Endodermal cell (in vitro differentiated cells): ENCODE measurements at regions not wholly inside any gene's neighbourhood (a gene's known extent, or its start where the extent isn't known, plus 50 kb on each side); places are given as distances from the start of the nearest gene placed in this dataset.
A peak's percentile ranks its signal among the peaks of the same experiment; 100 is the strongest.

Experiments
- DNase-seq: peaks from one replicate; pipeline ENCODE4 v3.0.0-alpha.2; 2017
- H3K27ac ChIP-seq: 2 replicates; pipeline ENCODE4 v1.5.1; 2013; ENCODE audit warnings: mild to moderate bottlenecking, low read depth, low read length, moderate library complexity
- H3K27me3 ChIP-seq: 2 replicates; pipeline ENCODE4 v1.6.1; 2013; ENCODE audit warnings: mild to moderate bottlenecking, low read length, moderate library complexity; ENCODE audit not compliant: insufficient read depth, control insufficient read depth, poor library complexity, severe bottlenecking
- H3K36me3 ChIP-seq: 2 replicates; pipeline ENCODE4 v1.7.0; 2013; ENCODE audit warnings: mild to moderate bottlenecking, low read length, moderate library complexity; ENCODE audit not compliant: control insufficient read depth, insufficient read depth
- H3K4me1 ChIP-seq: one replicate; pipeline ENCODE4 v1.7.0; 2013; ENCODE audit warnings: low read length; ENCODE audit not compliant: control insufficient read depth, insufficient read depth
- H3K4me3 ChIP-seq: 2 replicates; pipeline ENCODE4 v1.5.1; 2013; ENCODE audit warnings: mild to moderate bottlenecking, low read length, moderate library complexity
- H3K9ac ChIP-seq: 2 replicates; pipeline ENCODE4 v1.6.1; 2013; ENCODE audit warnings: mild to moderate bottlenecking, low read length, moderate library complexity; ENCODE audit not compliant: poor library complexity, severe bottlenecking; ENCODE audit errors: extremely low read depth
- H3K9me3 ChIP-seq: 2 replicates; pipeline ENCODE4 v1.6.1; 2013; ENCODE audit warnings: mild to moderate bottlenecking, low read length, moderate library complexity; ENCODE audit not compliant: control insufficient read depth
- H3K27ac Mint-ChIP-seq: 2 replicates; pipeline ENCODE4 v1.8.0; 2020; ENCODE audit warnings: mixed read lengths
- H3K27me3 Mint-ChIP-seq: 2 replicates; pipeline ENCODE4 v1.8.0; 2021; ENCODE audit warnings: mild to moderate bottlenecking, mixed read lengths; ENCODE audit not compliant: insufficient read depth
- H3K36me3 Mint-ChIP-seq: 2 replicates; pipeline ENCODE4 v1.8.0; 2020; ENCODE audit warnings: low read depth, mixed read lengths
- H3K4me1 Mint-ChIP-seq: 2 replicates; pipeline ENCODE4 v1.8.0; 2020; ENCODE audit warnings: mixed read lengths
- H3K4me3 Mint-ChIP-seq: 2 replicates; pipeline ENCODE4 v1.8.0; 2020; ENCODE audit warnings: mild to moderate bottlenecking, moderate library complexity, mixed read lengths
- H3K9me3 Mint-ChIP-seq: 2 replicates; pipeline ENCODE4 v1.8.0; 2020; ENCODE audit warnings: mild to moderate bottlenecking, mixed read lengths
- WGBS, 2 experiments: methylation state at CpG; one replicate each; pipeline versions ENCODE4 v1.1.5 to v1.1.7; 2013; ENCODE audit warnings: missing lambda C conversion rate in 2 of 2, mixed read lengths in 1 of 2; ENCODE audit not compliant: insufficient coverage in 1 of 2, insufficient read length in 1 of 2; 5-methylcytosine and 5-hydroxymethylcytosine counted together
- TF ChIP-seq, protein P1 (sequence below): fragments of 200-600 bp; sonication (generic); conservative IDR thresholded peaks from 2 replicates; pipeline ENCODE4 v1.5.0; 2021; ENCODE audit warnings: antibody characterized with exemption, mild to moderate bottlenecking

DNA sequence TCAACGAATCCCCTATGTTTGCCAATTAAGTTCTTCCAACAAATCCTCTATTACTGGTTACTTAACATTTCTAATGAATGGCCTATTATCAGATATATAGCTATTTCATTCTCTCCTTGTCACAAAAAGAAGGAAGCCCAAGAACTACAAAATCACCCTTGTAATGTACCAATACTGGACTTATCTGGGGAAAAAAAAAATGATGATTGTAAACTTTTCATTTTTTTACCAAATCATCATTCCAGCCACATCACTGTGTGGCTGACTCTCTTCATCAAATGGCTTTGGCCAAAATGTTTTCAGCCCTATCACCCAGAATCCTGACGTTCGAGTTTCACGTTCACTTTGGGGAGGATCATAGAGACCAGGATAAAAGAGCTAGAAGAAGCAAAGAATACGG, 216.7 kb downstream of the ACTL7B start:
- no peak overlapping the region for H3K9ac ChIP-seq
- H3K4me3 Mint-ChIP-seq = no peak overlapping the region
- WGBS, 2 experiments = 86 to 89% methylated on average over 4 to 5 of the region's 5 CpGs
- peaks cover 14% of the 10 kb centered on the region for H3K4me1 Mint-ChIP-seq
- H3K27me3 Mint-ChIP-seq = no peaks in the 10 kb centered on the region
- no peak overlapping the region for H3K27ac ChIP-seq
- peaks cover 4% of the 10 kb centered on the region for H3K27me3 ChIP-seq
- no peaks in the 10 kb centered on the region for H3K9me3 ChIP-seq
- no peaks in the 10 kb centered on the region for H3K4me1 ChIP-seq
- no peaks in the 10 kb centered on the region for H3K9me3 Mint-ChIP-seq
- no peak overlapping the region for H3K27ac Mint-ChIP-seq
- no peaks in the 10 kb centered on the region for H3K36me3 ChIP-seq
- DNase-seq = no peak
- TF ChIP-seq, protein P1, sequence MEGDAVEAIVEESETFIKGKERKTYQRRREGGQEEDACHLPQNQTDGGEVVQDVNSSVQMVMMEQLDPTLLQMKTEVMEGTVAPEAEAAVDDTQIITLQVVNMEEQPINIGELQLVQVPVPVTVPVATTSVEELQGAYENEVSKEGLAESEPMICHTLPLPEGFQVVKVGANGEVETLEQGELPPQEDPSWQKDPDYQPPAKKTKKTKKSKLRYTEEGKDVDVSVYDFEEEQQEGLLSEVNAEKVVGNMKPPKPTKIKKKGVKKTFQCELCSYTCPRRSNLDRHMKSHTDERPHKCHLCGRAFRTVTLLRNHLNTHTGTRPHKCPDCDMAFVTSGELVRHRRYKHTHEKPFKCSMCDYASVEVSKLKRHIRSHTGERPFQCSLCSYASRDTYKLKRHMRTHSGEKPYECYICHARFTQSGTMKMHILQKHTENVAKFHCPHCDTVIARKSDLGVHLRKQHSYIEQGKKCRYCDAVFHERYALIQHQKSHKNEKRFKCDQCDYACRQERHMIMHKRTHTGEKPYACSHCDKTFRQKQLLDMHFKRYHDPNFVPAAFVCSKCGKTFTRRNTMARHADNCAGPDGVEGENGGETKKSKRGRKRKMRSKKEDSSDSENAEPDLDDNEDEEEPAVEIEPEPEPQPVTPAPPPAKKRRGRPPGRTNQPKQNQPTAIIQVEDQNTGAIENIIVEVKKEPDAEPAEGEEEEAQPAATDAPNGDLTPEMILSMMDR = no peak
- no peak overlapping the region for H3K4me3 ChIP-seq
- no peaks in the 10 kb centered on the region for H3K36me3 Mint-ChIP-seq

DNA sequence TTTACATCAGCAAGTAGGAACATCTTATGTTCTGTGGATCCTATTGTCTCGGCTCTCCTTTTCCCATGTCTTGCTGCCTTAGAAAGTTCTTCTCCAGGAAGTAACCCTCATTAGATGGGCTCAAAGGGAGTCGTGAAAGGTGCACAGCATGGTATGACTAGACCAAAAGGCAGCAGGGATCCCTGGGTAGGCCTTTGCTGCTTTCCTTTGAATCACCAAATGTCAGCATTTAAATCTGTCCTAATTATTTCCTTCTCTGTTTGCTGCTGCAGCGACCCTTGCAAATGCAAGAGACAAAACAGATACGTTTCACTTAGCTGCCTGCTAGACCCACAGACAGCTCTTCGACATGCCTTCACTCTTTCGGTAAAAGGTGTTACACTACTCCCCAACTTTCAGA, 218.4 kb downstream of the ACTL7B start:
- H3K4me1 ChIP-seq = no peaks in the 10 kb centered on the region
- Mint-ChIP-seq H3K27ac (no peak overlapping the region), H3K4me3 (no peak overlapping the region)

GRCh38 chr9:108636013-108636412, 219.8 kb downstream of the ACTL7B start:
- TF ChIP-seq, protein P1 = peak; percentile 65
- H3K36me3 Mint-ChIP-seq = no peaks in the 10 kb centered on the region
- no peak overlapping the region for H3K27ac ChIP-seq
- H3K4me1 ChIP-seq = no peaks in the 10 kb centered on the region
- H3K4me1 Mint-ChIP-seq = peaks cover 14% of the 10 kb centered on the region
- peaks cover 2% of the 10 kb centered on the region for H3K27me3 Mint-ChIP-seq
- whole genome bisulfite sequencing, 2 experiments = 49% methylated on average over 2 of the region's 2 CpGs; no CpG with 5 or more reads in 1 of the 2 experiments
- H3K9me3 ChIP-seq = no peaks in the 10 kb centered on the region
- peaks cover 26% of the 10 kb centered on the region for H3K27me3 ChIP-seq
- no peak overlapping the region for H3K4me3 Mint-ChIP-seq
- H3K27ac Mint-ChIP-seq = no peak overlapping the region
- no peaks in the 10 kb centered on the region for H3K9me3 Mint-ChIP-seq
- peak; percentile 77 for DNase-seq
- no peak overlapping the region for H3K4me3 ChIP-seq
- no peaks in the 10 kb centered on the region for H3K36me3 ChIP-seq
- no peak overlapping the region for H3K9ac ChIP-seq

More for the DNA sequence above, 218.4 kb downstream of the ACTL7B start:
- TF ChIP-seq, protein P1 = no peak
- Histone ChIP-seq H3K27ac (no peak overlapping the region), H3K36me3 (no peaks in the 10 kb centered on the region), H3K9me3 (no peaks in the 10 kb centered on the region), H3K27me3 (peaks cover 15% of the 10 kb centered on the region), H3K9ac (no peak overlapping the region), H3K4me3 (no peak overlapping the region)
- no peaks in the 10 kb centered on the region for H3K36me3 Mint-ChIP-seq
- DNase-seq = peak; percentile 51
- peaks cover 14% of the 10 kb centered on the region for H3K4me1 Mint-ChIP-seq
- H3K27me3 Mint-ChIP-seq = peaks cover 2% of the 10 kb centered on the region
- no peaks in the 10 kb centered on the region for H3K9me3 Mint-ChIP-seq
- WGBS, 2 experiments = 47 to 62% methylated on average over 6 of the region's 6 CpGs
